GM12878 (cell line): ENCODE measurements at regions not wholly inside any gene's neighbourhood (a gene's known extent, or its start where the extent isn't known, plus 50 kb on each side); places are given as distances from the start of the nearest gene placed in this dataset.
A peak's percentile ranks its signal among the peaks of the same experiment; 100 is the strongest.

Experiments
- ATAC-seq: fragments of 200-7000 bp; cut with Tn5 transposase; 3 replicates; pipeline ENCODE4 v1.9.1; 2020; ENCODE audit warnings: mild to moderate bottlenecking, moderate library complexity
- BruUV-seq: library from RNA; stranded (reverse); fragments of 400-500 nt; replicated peaks from 2 replicates; lab custom pipeline; 2021; lab: Mats Ljungman, UMichigan
- CTCF ChIA-PET: fragments of 300-600 bp; sonication (Branson Sonifier 250); formaldehyde crosslinking; extraction: SDS; loops from one replicate; lab custom pipeline; 2021; ENCODE audit warnings: inconsistent platforms; lab: Yijun Ruan, JAX
- POLR2A ChIA-PET: fragments of 350-600 bp; formaldehyde crosslinking; extraction: SDS; loops from one replicate; lab custom pipeline; 2021; ENCODE audit warnings: inconsistent platforms; lab: Charles Lee
- RAD21 ChIA-PET: fragments of 300-600 bp; sonication (Branson Sonifier 250); formaldehyde crosslinking; loops from one replicate; lab custom pipeline; 2023; ENCODE audit warnings: antibody characterized with exemption; ENCODE audit not compliant: unreplicated experiment; lab: Charles Lee
- SMC1A ChIA-PET: fragments of 300-600 bp; sonication (Branson Sonifier 250); formaldehyde crosslinking; loops from one replicate; lab custom pipeline; 2023; ENCODE audit not compliant: unreplicated experiment, uncharacterized antibody; lab: Charles Lee
- DNase-seq: peaks from one replicate; pipeline ENCODE4 v3.0.0-alpha.2; 2011; ENCODE audit warnings: low read depth, low spot score
- FAIRE-seq: peaks from 3 replicates; lab custom pipeline; 2011; peaks lifted over from hg19 to GRCh38; lab: Jason Lieb, UNC
- H2AFZ ChIP-seq: 2 replicates; pipeline ENCODE4 v1.6.0; 2011; ENCODE audit warnings: low read depth, low read length, control low read depth; ENCODE audit not compliant: control insufficient read depth
- H3K27ac ChIP-seq: 2 replicates; pipeline ENCODE4 v1.5.1; 2011; ENCODE audit warnings: control low read depth; ENCODE audit not compliant: control insufficient read depth, insufficient read depth
- H3K27me3 ChIP-seq, 2 experiments: replicated peaks in 1 of 2; 2 replicates each; pipeline versions ENCODE4 v1.6.0 to v1.6.1; 2011; ENCODE audit warnings: low read length in 1 of 2; ENCODE audit not compliant: control insufficient read depth in 2 of 2, insufficient read depth in 2 of 2
- H3K36me3 ChIP-seq, 2 experiments: 2 replicates each; pipeline ENCODE4 v1.5.1; 2011; ENCODE audit warnings: low read length in 1 of 2; ENCODE audit not compliant: control insufficient read depth in 2 of 2, insufficient read depth in 2 of 2
- H3K4me1 ChIP-seq: 2 replicates; pipeline ENCODE4 v1.6.1; 2011; ENCODE audit warnings: mild to moderate bottlenecking, low read length, moderate library complexity, mixed read lengths; ENCODE audit not compliant: control insufficient read depth, insufficient read depth
- H3K4me2 ChIP-seq: 2 replicates; pipeline ENCODE4 v1.6.0; 2011; ENCODE audit warnings: control low read depth; ENCODE audit not compliant: control insufficient read depth, insufficient read depth
- H3K4me3 ChIP-seq: fragments of 200-600 bp; sonication (generic); 2 replicates; pipeline ENCODE4 v1.5.1; 2016
- H3K79me2 ChIP-seq: 2 replicates; pipeline ENCODE4 v1.6.0; 2011; ENCODE audit warnings: low read length; ENCODE audit not compliant: control insufficient read depth, insufficient read depth
- H3K9ac ChIP-seq: 2 replicates; pipeline ENCODE4 v1.8.0; 2011; ENCODE audit warnings: low read length, control low read depth, mixed read lengths; ENCODE audit not compliant: control insufficient read depth, insufficient read depth
- H3K9me3 ChIP-seq: replicated peaks from 3 replicates; pipeline ENCODE4 v1.5.1; 2011; ENCODE audit warnings: mild to moderate bottlenecking, low read length; ENCODE audit not compliant: control insufficient read depth, insufficient read depth
- H4K20me1 ChIP-seq: 2 replicates; pipeline ENCODE4 v1.6.0; 2011; ENCODE audit not compliant: control insufficient read depth, insufficient read depth
- BRCA1 ChIP-seq: IDR thresholded peaks from 2 replicates; pipeline ENCODE4 v1.6.1; 2011; ENCODE audit warnings: low read depth, low read length, improper control_type of control experiment
- CEBPB ChIP-seq, 2 experiments: fragments of 150-350 bp in 1 of 2; IDR thresholded peaks; 2 replicates each; pipeline ENCODE4 v1.6.1; 2012 to 2014; ENCODE audit warnings: low read depth in 2 of 2, low read length in 2 of 2, borderline replicate concordance in 1 of 2, inconsistent platforms in 1 of 2
- CREM ChIP-seq: IDR thresholded peaks from 2 replicates; pipeline ENCODE4 v1.6.1; 2014; ENCODE audit warnings: antibody characterized with exemption, low read depth
- NFYA ChIP-seq: IDR thresholded peaks from 2 replicates; pipeline ENCODE4 v1.6.1; 2011; ENCODE audit warnings: low read depth, mild to moderate bottlenecking, low read length, improper control_type of control experiment, borderline replicate concordance
- PML ChIP-seq: IDR thresholded peaks from 2 replicates; pipeline ENCODE4 v1.6.1; 2012; ENCODE audit warnings: low read length, inconsistent platforms
- POLR2AphosphoS2 ChIP-seq: IDR thresholded peaks from 2 replicates; pipeline ENCODE4 v1.6.1; 2011; ENCODE audit warnings: low read depth, mild to moderate bottlenecking, low read length, improper control_type of control experiment, moderate library complexity
- SIX5 ChIP-seq: IDR thresholded peaks from 2 replicates; pipeline ENCODE4 v1.6.1; 2011; ENCODE audit warnings: mild to moderate bottlenecking, low read depth, low read length, moderate library complexity; ENCODE audit not compliant: severe bottlenecking
- SREBF1 ChIP-seq: IDR thresholded peaks from 2 replicates; pipeline ENCODE4 v1.6.1; 2012; ENCODE audit warnings: mild to moderate bottlenecking, low read length
- WRNIP1 ChIP-seq: IDR thresholded peaks from 2 replicates; pipeline ENCODE4 v1.6.1; 2011; ENCODE audit warnings: low read depth, low read length, improper control_type of control experiment, borderline replicate concordance
- YY1 ChIP-seq: IDR thresholded peaks from 2 replicates; pipeline ENCODE4 v1.6.1; 2011; ENCODE audit warnings: low read depth, mild to moderate bottlenecking, low read length
- ZNF217 ChIP-seq: fragments of 450-650 bp; IDR thresholded peaks from 2 replicates; pipeline ENCODE4 v1.6.1; 2017; ENCODE audit warnings: antibody characterized with exemption, mild to moderate bottlenecking
- WGBS: methylation state at CpG from one replicate; pipeline ENCODE4 v1.1.6; 2016; ENCODE audit warnings: low lambda C conversion rate; ENCODE audit not compliant: insufficient replicate concordance, insufficient coverage; ENCODE audit errors: missing lambda C conversion rate; 5-methylcytosine and 5-hydroxymethylcytosine counted together
- in situ Hi-C: fragments of 300-500 bp; cut with MboI; formaldehyde crosslinking; loops from 9 replicates; pipeline ENCODE4 v1.14.3; 2018; ENCODE audit warnings: mixed read lengths
- intact Hi-C: fragments of 100-400 bp; cut with micrococcal nuclease; formaldehyde crosslinking; loops from one replicate; pipeline ENCODE4 v1.14.2; 2022; ENCODE audit not compliant: unreplicated experiment
- TF ChIP-seq, protein P1 (sequence below): IDR thresholded peaks from 2 replicates; pipeline ENCODE4 v1.6.1; 2012; ENCODE audit warnings: low read depth, low read length, improper control_type of control experiment
- TF ChIP-seq, protein P2 (sequence below): IDR thresholded peaks from 2 replicates; pipeline ENCODE4 v1.6.1; 2011; ENCODE audit warnings: low read depth, mild to moderate bottlenecking, low read length, moderate library complexity, borderline replicate concordance; ENCODE audit errors: extremely low read depth
- TF ChIP-seq, protein P3 (sequence below): fragments of 450-650 bp; IDR thresholded peaks from 2 replicates; pipeline ENCODE4 v1.6.1; 2018; ENCODE audit warnings: borderline replicate concordance, mild to moderate bottlenecking; ENCODE audit not compliant: partially characterized antibody
- TF ChIP-seq, protein P4 (sequence below): fragments of 450-650 bp; formaldehyde crosslinking; IDR thresholded peaks from 2 replicates; pipeline ENCODE4 v1.4.0; 2022; ENCODE audit warnings: mild to moderate bottlenecking, moderate library complexity
- TF ChIP-seq, protein P5 (sequence below): IDR thresholded peaks from 2 replicates; pipeline ENCODE4 v1.6.1; 2012; ENCODE audit warnings: low read length, inconsistent platforms

DNA sequence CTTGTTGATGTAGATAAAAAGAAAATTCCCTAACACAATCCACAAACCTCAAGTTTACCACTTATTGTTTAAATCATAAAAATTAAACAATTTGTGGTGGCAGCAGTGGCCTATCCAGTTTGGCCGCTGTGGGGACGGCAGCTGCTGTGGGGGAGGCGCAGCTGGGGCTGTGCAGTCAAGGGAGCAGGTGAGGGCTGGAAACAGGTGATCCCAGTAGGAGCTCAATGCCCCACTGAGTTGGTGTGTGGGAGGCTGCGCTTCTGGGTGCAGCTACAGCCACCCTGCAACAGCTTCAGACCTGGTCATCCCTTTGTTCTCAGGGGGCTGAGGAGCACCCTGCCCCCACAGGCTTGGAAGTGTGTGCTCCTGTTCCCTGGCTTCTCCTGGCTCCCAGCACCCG is 266.0 kb upstream of the FSIP2 start:
- no peak overlapping the region for H3K4me3 ChIP-seq
- 29% methylated on average over 5 of the region's 5 CpGs for WGBS
- ChIA-PET RAD21 (no interaction called here), CTCF (no interaction called here), SMC1A (no interaction called here)
- intact Hi-C loops (no loop called here), in situ Hi-C loops (no loop called here)
- no peaks in the 10 kb centered on the region for H3K79me2 ChIP-seq
- FAIRE-seq (no peak), ATAC-seq (peak; percentile 40; the same call in 1 of the 3 replicates), DNase-seq (no peak)
- no peak overlapping the region for H3K4me2 ChIP-seq
- no TSS peak for BruUV-seq
- no peaks in the 10 kb centered on the region for H3K4me1 ChIP-seq
- no peak overlapping the region for H3K9ac ChIP-seq
- H2AFZ ChIP-seq: no peak overlapping the region
- H3K9me3 ChIP-seq: no peaks in the 10 kb centered on the region
- no peak overlapping the region for H3K27ac ChIP-seq
- no peaks in the 10 kb centered on the region for H3K36me3 ChIP-seq
- no peak for TF ChIP-seq SIX5
- TF ChIP-seq CREM: no peak
- TF ChIP-seq, protein P1, sequence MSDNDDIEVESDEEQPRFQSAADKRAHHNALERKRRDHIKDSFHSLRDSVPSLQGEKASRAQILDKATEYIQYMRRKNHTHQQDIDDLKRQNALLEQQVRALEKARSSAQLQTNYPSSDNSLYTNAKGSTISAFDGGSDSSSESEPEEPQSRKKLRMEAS: no peak
- no peak for TF ChIP-seq YY1
- TF ChIP-seq NFYA: no peak
- TF ChIP-seq PML: no peak
- TF ChIP-seq CEBPB (IDR thresholded peaks at IDR 0.05; ENCODE audit: borderline replicate concordance in 1 of 2, low read depth in 2 of 2, low read length in 2 of 2): no peak
- TF ChIP-seq WRNIP1: no peak
- TF ChIP-seq, protein P2, sequence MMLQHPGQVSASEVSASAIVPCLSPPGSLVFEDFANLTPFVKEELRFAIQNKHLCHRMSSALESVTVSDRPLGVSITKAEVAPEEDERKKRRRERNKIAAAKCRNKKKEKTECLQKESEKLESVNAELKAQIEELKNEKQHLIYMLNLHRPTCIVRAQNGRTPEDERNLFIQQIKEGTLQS: no peak
- TF ChIP-seq, protein P3, sequence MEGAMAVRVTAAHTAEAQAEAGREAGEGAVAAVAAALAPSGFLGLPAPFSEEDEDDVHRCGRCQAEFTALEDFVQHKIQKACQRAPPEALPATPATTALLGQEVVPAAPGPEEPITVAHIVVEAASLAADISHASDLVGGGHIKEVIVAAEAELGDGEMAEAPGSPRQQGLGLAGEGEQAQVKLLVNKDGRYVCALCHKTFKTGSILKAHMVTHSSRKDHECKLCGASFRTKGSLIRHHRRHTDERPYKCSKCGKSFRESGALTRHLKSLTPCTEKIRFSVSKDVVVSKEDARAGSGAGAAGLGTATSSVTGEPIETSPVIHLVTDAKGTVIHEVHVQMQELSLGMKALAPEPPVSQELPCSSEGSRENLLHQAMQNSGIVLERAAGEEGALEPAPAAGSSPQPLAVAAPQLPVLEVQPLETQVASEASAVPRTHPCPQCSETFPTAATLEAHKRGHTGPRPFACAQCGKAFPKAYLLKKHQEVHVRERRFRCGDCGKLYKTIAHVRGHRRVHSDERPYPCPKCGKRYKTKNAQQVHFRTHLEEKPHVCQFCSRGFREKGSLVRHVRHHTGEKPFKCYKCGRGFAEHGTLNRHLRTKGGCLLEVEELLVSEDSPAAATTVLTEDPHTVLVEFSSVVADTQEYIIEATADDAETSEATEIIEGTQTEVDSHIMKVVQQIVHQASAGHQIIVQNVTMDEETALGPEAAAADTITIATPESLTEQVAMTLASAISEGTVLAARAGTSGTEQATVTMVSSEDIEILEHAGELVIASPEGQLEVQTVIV: no peak
- TF ChIP-seq, protein P4, sequence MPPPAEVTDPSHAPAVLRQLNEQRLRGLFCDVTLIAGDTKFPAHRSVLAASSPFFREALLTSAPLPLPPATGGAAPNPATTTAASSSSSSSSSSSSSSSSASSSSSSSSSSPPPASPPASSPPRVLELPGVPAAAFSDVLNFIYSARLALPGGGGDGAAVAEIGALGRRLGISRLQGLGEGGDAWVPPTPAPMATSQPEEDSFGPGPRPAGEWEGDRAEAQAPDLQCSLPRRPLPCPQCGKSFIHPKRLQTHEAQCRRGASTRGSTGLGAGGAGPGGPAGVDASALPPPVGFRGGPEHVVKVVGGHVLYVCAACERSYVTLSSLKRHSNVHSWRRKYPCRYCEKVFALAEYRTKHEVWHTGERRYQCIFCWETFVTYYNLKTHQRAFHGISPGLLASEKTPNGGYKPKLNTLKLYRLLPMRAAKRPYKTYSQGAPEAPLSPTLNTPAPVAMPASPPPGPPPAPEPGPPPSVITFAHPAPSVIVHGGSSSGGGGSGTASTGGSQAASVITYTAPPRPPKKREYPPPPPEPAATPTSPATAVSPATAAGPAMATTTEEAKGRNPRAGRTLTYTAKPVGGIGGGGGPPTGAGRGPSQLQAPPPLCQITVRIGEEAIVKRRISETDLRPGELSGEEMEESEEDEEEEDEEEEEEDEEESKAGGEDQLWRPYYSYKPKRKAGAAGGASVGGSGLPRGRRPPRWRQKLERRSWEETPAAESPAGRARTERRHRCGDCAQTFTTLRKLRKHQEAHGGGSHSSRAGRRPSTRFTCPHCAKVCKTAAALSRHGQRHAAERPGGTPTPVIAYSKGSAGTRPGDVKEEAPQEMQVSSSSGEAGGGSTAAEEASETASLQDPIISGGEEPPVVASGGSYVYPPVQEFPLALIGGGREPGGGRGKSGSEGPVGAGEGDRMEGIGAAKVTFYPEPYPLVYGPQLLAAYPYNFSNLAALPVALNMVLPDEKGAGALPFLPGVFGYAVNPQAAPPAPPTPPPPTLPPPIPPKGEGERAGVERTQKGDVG (CRISPR knock-in tag): no peak
- TF ChIP-seq, protein P5, sequence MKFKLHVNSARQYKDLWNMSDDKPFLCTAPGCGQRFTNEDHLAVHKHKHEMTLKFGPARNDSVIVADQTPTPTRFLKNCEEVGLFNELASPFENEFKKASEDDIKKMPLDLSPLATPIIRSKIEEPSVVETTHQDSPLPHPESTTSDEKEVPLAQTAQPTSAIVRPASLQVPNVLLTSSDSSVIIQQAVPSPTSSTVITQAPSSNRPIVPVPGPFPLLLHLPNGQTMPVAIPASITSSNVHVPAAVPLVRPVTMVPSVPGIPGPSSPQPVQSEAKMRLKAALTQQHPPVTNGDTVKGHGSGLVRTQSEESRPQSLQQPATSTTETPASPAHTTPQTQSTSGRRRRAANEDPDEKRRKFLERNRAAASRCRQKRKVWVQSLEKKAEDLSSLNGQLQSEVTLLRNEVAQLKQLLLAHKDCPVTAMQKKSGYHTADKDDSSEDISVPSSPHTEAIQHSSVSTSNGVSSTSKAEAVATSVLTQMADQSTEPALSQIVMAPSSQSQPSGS: no peak
- no peak for TF ChIP-seq ZNF217
- no peak for TF ChIP-seq BRCA1
- TF ChIP-seq SREBF1: no peak
- no peak for TF ChIP-seq POLR2AphosphoS2
- TF ChIP-seq, all 136 proteins: peak for 0
- no peaks in the 10 kb centered on the region for H3K27me3 ChIP-seq
- POLR2A ChIA-PET: no interaction called here
- no peaks in the 10 kb centered on the region for H4K20me1 ChIP-seq
